ENCODE measurements at regions not wholly inside any gene's neighbourhood (a gene's known extent, or its start where the extent isn't known, plus 50 kb on each side); places are given as distances from the start of the nearest gene placed in this dataset.
"Not testable (repeated sequence)": the region's sequence is repeated elsewhere in the genome, so short reads cannot be mapped to it uniquely, and the experiment has no call there.

DNA sequence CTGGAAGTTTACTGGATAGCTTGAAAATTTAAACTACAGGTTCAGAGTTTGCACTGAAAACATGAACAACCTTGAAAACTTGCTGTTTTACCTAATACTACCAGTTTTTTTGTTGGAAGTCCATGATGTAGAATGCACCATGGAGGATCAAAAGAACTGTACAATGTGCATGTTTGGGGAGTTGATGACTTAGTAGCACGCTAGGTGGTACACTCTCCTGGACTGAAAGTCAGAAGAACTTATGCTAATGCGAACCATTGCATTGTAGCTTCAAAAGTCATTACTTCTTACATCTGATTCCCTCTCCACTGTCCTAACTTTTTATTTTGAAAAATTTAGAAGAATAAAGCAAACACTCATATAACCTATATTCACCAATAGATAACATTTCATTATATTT lies 211.0 kb downstream of the OSTF1 start:
- Histone ChIP-seq H3K36me3 (ENCODE audit: insufficient read depth, low read length) (no peaks in the 10 kb centered on the region), H3K27ac (ENCODE audit: low read depth, low read length) (no peak overlapping the region), H3K27me3 (ENCODE audit: insufficient read depth, low read length, poor library complexity, severe bottlenecking) (no peaks in the 10 kb centered on the region), H3K4me1 (ENCODE audit: insufficient read depth, low read length) (no peaks in the 10 kb centered on the region), H3K4me3 (ENCODE audit: low read length) (no peak overlapping the region), H3K9me3 (ENCODE audit: low read length) (no peaks in the 10 kb centered on the region)
- no peak overlapping the region for H3K4me3 Mint-ChIP-seq
- no peak for DNase-seq
- peaks cover 0 to 2% (median 0%) of the 10 kb centered on the region in 3 donors for H3K36me3 Mint-ChIP-seq
- no peaks in the 10 kb centered on the region for H3K4me1 Mint-ChIP-seq
- H3K27ac Mint-ChIP-seq, result peak overlapping the region in 1 of 8 donors; percentile 6
- ChIA-PET CTCF (no interaction called here), POLR2A (no interaction called here)
- H3K9me3 Mint-ChIP-seq, result peaks cover 0 to 8% (median 0%) of the 10 kb centered on the region in 5 donors
- no peaks in the 10 kb centered on the region for H3K27me3 Mint-ChIP-seq

GRCh38 chr9:75333624-75334023 lies 245.3 kb downstream of the OSTF1 start:
- Mint-ChIP-seq H3K4me3 (no peak overlapping the region), H3K9me3 (peaks cover 12 to 39% (median 24%) of the 10 kb centered on the region in 5 donors), H3K27ac (no peak overlapping the region), H3K4me1 (no peaks in the 10 kb centered on the region), H3K27me3 (no peaks in the 10 kb centered on the region), H3K36me3 (no peaks in the 10 kb centered on the region)
- Histone ChIP-seq H3K27me3 (ENCODE audit: insufficient read depth, low read length, poor library complexity, severe bottlenecking) (no peaks in the 10 kb centered on the region), H3K4me3 (ENCODE audit: low read length) (no peak overlapping the region), H3K36me3 (ENCODE audit: insufficient read depth, low read length) (no peaks in the 10 kb centered on the region), H3K9me3 (ENCODE audit: low read length) (no peaks in the 10 kb centered on the region), H3K4me1 (ENCODE audit: insufficient read depth, low read length) (no peaks in the 10 kb centered on the region), H3K27ac (ENCODE audit: low read depth, low read length) (no peak overlapping the region)
- POLR2A ChIA-PET, result no interaction called here
- CTCF ChIA-PET, result no interaction called here
- DNase-seq, result no peak

GRCh38 chr9:75358846-75359245 lies 270.5 kb downstream of the OSTF1 start:
- Histone ChIP-seq H3K27me3 (ENCODE audit: insufficient read depth, low read length, poor library complexity, severe bottlenecking) (no peaks in the 10 kb centered on the region), H3K4me3 (ENCODE audit: low read length) (no peak overlapping the region), H3K36me3 (ENCODE audit: insufficient read depth, low read length) (no peaks in the 10 kb centered on the region), H3K9me3 (ENCODE audit: low read length) (no peaks in the 10 kb centered on the region), H3K27ac (ENCODE audit: low read depth, low read length) (no peak overlapping the region), H3K4me1 (ENCODE audit: insufficient read depth, low read length) (no peaks in the 10 kb centered on the region)
- ChIA-PET CTCF (no interaction called here), POLR2A (no interaction called here)
- no peak overlapping the region for H3K4me3 Mint-ChIP-seq
- no peaks in the 10 kb centered on the region for H3K36me3 Mint-ChIP-seq
- no peaks in the 10 kb centered on the region for H3K27me3 Mint-ChIP-seq
- no peaks in the 10 kb centered on the region for H3K4me1 Mint-ChIP-seq
- no peak overlapping the region for H3K27ac Mint-ChIP-seq
- no peak for DNase-seq
- H3K9me3 Mint-ChIP-seq, result peaks cover 13 to 24% (median 16%) of the 10 kb centered on the region in 5 donors

DNA sequence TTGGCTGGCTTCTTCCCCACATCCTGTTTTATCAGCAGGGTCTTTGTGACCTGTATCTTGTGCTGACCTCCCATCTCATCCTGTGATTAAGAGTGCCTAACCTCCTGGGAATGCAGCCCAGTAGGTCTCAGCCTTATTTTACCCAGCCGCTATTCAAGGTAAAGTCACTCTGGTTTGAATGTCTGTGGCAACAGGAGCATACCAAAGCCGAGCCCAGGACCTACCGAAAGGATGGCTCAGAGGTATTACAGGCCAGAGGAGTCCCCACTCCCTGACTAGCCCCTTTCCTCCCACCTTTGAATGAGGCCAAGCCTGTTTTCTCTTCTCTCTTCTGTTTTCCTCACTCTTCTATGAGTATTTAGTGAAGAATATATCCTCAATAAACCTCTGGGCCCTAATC lies 271.3 kb downstream of the OSTF1 start:
- no peaks in the 10 kb centered on the region for H3K36me3 Mint-ChIP-seq
- no peaks in the 10 kb centered on the region for H3K27me3 ChIP-seq (ENCODE audit: insufficient read depth, low read length, poor library complexity, severe bottlenecking)
- no peaks in the 10 kb centered on the region for H3K27me3 Mint-ChIP-seq
- CTCF ChIA-PET, result no interaction called here
- H3K4me3 ChIP-seq (ENCODE audit: low read length), result no peak overlapping the region
- no peaks in the 10 kb centered on the region for H3K4me1 ChIP-seq (ENCODE audit: insufficient read depth, low read length)
- H3K27ac Mint-ChIP-seq, result no peak overlapping the region
- no peak overlapping the region for H3K27ac ChIP-seq (ENCODE audit: low read depth, low read length)
- peaks cover 17 to 30% (median 22%) of the 10 kb centered on the region in 5 donors for H3K9me3 Mint-ChIP-seq
- H3K9me3 ChIP-seq (ENCODE audit: low read length), result no peaks in the 10 kb centered on the region
- no peaks in the 10 kb centered on the region for H3K4me1 Mint-ChIP-seq
- no peaks in the 10 kb centered on the region for H3K36me3 ChIP-seq (ENCODE audit: insufficient read depth, low read length)
- POLR2A ChIA-PET, result no interaction called here
- no peak overlapping the region for H3K4me3 Mint-ChIP-seq
- DNase-seq, result no peak

DNA sequence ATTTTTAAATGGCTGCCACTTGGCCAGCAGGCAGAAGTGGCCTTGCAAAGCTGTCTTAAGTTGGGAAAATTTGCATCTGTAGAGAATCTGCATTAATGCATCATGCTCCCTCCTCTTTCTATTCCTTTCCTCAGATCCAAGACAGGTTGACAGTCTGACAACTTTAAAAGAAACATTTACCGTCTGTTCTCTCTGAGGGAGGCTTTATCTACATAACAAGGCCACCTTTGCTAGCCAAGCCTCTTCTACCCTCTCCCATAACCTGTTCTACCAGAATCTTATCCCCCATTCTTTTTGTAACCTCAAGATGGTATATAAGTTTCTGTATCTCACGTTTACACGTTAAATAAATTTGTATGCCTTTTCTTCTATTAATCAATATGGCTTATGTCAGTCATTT lies 271.9 kb downstream of the OSTF1 start:
- H3K4me1 ChIP-seq (ENCODE audit: insufficient read depth, low read length), result no peaks in the 10 kb centered on the region
- no peak overlapping the region for H3K27ac ChIP-seq (ENCODE audit: low read depth, low read length)
- H3K4me1 Mint-ChIP-seq, result no peaks in the 10 kb centered on the region
- H3K27me3 ChIP-seq (ENCODE audit: insufficient read depth, low read length, poor library complexity, severe bottlenecking), result no peaks in the 10 kb centered on the region
- H3K9me3 ChIP-seq (ENCODE audit: low read length), result no peaks in the 10 kb centered on the region
- DNase-seq, result no peak
- H3K4me3 ChIP-seq (ENCODE audit: low read length), result no peak overlapping the region
- H3K36me3 Mint-ChIP-seq, result no peaks in the 10 kb centered on the region
- no peaks in the 10 kb centered on the region for H3K27me3 Mint-ChIP-seq
- no peak overlapping the region for H3K27ac Mint-ChIP-seq
- H3K36me3 ChIP-seq (ENCODE audit: insufficient read depth, low read length), result no peaks in the 10 kb centered on the region
- CTCF ChIA-PET, result no interaction called here
- H3K4me3 Mint-ChIP-seq, result no peak overlapping the region
- POLR2A ChIA-PET, result no interaction called here
- H3K9me3 Mint-ChIP-seq, result peaks cover 18 to 32% (median 24%) of the 10 kb centered on the region in 5 donors

GRCh38 chr9:75362446-75362845 lies 274.1 kb downstream of the OSTF1 start:
- H3K4me3 Mint-ChIP-seq; H3K27ac ChIP-seq (ENCODE audit: low read depth, low read length); H3K36me3 Mint-ChIP-seq; H3K4me1 Mint-ChIP-seq; H3K4me1 ChIP-seq (ENCODE audit: insufficient read depth, low read length); POLR2A ChIA-PET; DNase-seq; H3K36me3 ChIP-seq (ENCODE audit: insufficient read depth, low read length); H3K27me3 Mint-ChIP-seq; CTCF ChIA-PET; H3K27me3 ChIP-seq (ENCODE audit: insufficient read depth, low read length, poor library complexity, severe bottlenecking); H3K27ac Mint-ChIP-seq; H3K4me3 ChIP-seq (ENCODE audit: low read length); H3K9me3 ChIP-seq (ENCODE audit: low read length): not testable (repeated sequence)
- H3K9me3 Mint-ChIP-seq, result peaks cover 16 to 32% (median 24%) of the 10 kb centered on the region in 5 donors

GRCh38 chr9:75365196-75365595 lies 276.9 kb downstream of the OSTF1 start:
- Histone ChIP-seq H3K4me3 (ENCODE audit: low read length) (no peak overlapping the region), H3K27me3 (ENCODE audit: insufficient read depth, low read length, poor library complexity, severe bottlenecking) (no peaks in the 10 kb centered on the region), H3K9me3 (ENCODE audit: low read length) (no peaks in the 10 kb centered on the region), H3K36me3 (ENCODE audit: insufficient read depth, low read length) (no peaks in the 10 kb centered on the region), H3K27ac (ENCODE audit: low read depth, low read length) (no peak overlapping the region), H3K4me1 (ENCODE audit: insufficient read depth, low read length) (no peaks in the 10 kb centered on the region)
- Mint-ChIP-seq H3K4me3 (no peak overlapping the region), H3K9me3 (peaks cover 16 to 32% (median 24%) of the 10 kb centered on the region in 5 donors), H3K27ac (no peak overlapping the region), H3K27me3 (no peaks in the 10 kb centered on the region), H3K4me1 (no peaks in the 10 kb centered on the region), H3K36me3 (no peaks in the 10 kb centered on the region)
- ChIA-PET POLR2A (no interaction called here), CTCF (no interaction called here)
- no peak for DNase-seq

DNA sequence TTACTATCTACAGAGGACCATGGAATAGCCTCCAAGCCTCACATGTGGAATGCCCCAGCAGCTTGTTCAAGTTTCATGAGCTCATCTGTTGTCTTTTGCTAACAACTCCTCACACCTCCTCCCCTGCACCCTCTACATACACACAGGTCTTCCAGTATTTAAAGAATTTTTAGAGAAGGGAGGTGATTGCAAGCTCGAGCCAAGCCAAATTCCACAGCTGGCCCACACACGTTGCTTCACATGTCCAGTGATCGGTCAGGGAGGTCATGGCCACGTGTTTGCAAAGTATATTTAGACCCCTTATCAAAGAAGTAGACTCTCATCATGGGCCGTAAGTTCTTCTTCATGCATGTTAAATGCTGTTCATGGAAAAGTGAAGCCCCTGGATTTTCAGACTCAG lies 281.7 kb downstream of the OSTF1 start:
- Histone ChIP-seq H3K4me3 (ENCODE audit: low read length) (no peak overlapping the region), H3K27ac (ENCODE audit: low read depth, low read length) (no peak overlapping the region), H3K27me3 (ENCODE audit: insufficient read depth, low read length, poor library complexity, severe bottlenecking) (no peaks in the 10 kb centered on the region), H3K9me3 (ENCODE audit: low read length) (no peaks in the 10 kb centered on the region), H3K4me1 (ENCODE audit: insufficient read depth, low read length) (no peaks in the 10 kb centered on the region), H3K36me3 (ENCODE audit: insufficient read depth, low read length) (no peaks in the 10 kb centered on the region)
- POLR2A ChIA-PET, result no interaction called here
- Mint-ChIP-seq H3K27me3 (no peaks in the 10 kb centered on the region), H3K36me3 (no peaks in the 10 kb centered on the region), H3K9me3 (peaks cover 0 to 4% (median 1%) of the 10 kb centered on the region in 5 donors), H3K27ac (no peak overlapping the region), H3K4me1 (no peaks in the 10 kb centered on the region), H3K4me3 (no peak overlapping the region)
- CTCF ChIA-PET, result no interaction called here
- DNase-seq, result no peak
